ENCODE measurements at regions not wholly inside any gene's neighbourhood (a gene's known extent, or its start where the extent isn't known, plus 50 kb on each side); places are given as distances from the start of the nearest gene placed in this dataset.

DNA sequence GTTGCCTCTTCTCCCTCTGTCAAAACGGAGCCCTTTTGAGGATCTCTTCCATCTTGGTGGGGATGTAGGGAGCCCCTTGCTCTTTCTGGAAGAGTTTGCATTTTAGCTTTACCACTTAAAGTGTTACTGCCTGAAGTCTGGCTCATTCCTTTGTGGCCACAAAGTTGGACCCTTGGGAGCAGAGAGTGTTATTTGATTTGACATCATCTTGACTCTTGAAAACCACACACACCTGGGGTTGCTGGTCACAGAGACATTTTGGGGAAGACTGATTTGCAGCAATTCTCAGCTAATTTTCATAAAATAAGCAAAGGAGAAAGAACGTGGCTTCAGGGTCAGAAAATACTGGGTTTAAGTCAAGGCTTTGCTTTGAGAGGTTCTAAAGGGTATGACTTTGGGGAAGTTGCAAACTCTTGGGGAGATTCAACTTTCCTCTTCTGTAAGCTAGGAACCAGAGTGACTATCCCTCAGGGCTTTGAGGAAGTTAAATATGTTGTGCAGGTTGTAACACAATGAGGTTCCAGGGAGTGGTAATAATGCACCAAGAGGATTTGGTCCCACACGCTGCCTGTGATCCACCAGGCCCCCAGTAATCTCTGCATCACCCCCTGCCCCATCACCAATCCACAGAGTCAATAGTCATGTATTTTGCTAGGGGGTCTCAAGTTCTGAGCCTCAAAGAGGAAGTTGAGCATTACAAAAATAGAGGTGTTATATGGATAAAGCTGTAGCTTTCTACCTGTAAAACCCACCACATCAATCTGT, 141.6 kb upstream of the SLC24A3 start:
- Histone ChIP-seq H3K9ac (no peak overlapping the region), H3K9me3 (ENCODE audit: low read depth) (no peaks in the 10 kb centered on the region), H4K20me1 (ENCODE audit: low read depth) (no peaks in the 10 kb centered on the region), H3K36me3 (no peaks in the 10 kb centered on the region), H3K4me2 (no peak overlapping the region), H3K27ac (no peak overlapping the region), H3K4me1 (peaks cover 4% of the 10 kb centered on the region), H3F3A (ENCODE audit: low read depth) (no peaks in the 10 kb centered on the region), H3K27me3 (no peaks in the 10 kb centered on the region), H2AFZ (replicated peaks) (no peak overlapping the region), H3K4me3 (no peak overlapping the region), H3K79me2 (ENCODE audit: low read depth) (no peaks in the 10 kb centered on the region)
- Mint-ChIP-seq H3K36me3 (no peaks in the 10 kb centered on the region), H3K4me3 (no peak overlapping the region), H3K4me1 (peaks cover 14% of the 10 kb centered on the region), H3K27me3 (ENCODE audit: insufficient read depth, low read depth) (peaks cover 11% of the 10 kb centered on the region), H3K27ac (no peak overlapping the region), H3K9me3 (peaks cover 15% of the 10 kb centered on the region)
- TF ChIP-seq, protein P1, sequence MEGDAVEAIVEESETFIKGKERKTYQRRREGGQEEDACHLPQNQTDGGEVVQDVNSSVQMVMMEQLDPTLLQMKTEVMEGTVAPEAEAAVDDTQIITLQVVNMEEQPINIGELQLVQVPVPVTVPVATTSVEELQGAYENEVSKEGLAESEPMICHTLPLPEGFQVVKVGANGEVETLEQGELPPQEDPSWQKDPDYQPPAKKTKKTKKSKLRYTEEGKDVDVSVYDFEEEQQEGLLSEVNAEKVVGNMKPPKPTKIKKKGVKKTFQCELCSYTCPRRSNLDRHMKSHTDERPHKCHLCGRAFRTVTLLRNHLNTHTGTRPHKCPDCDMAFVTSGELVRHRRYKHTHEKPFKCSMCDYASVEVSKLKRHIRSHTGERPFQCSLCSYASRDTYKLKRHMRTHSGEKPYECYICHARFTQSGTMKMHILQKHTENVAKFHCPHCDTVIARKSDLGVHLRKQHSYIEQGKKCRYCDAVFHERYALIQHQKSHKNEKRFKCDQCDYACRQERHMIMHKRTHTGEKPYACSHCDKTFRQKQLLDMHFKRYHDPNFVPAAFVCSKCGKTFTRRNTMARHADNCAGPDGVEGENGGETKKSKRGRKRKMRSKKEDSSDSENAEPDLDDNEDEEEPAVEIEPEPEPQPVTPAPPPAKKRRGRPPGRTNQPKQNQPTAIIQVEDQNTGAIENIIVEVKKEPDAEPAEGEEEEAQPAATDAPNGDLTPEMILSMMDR (IDR thresholded peaks at IDR 0.05), result no peak
- TF ChIP-seq EZH2phosphoT487 (IDR thresholded peaks at IDR 0.05) (no peak), EZH2 (IDR thresholded peaks at IDR 0.05) (no peak)
- DNase-seq (ENCODE audit: low spot score), result no peak

DNA sequence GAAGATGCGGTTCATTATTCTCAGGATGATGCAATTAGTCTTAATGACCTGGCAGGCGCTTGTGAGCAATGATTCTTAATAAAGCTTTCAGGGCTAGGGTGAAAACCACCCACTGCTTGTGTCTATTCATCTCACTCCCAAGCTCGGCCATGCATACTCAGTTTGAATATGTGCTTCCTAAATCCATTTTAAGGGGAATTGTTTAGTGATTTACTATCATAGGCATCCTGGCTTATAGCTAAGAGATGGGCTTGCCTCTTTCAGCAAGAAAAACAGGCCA, 141.1 kb upstream of the SLC24A3 start:
- Histone ChIP-seq H3K27ac (no peak overlapping the region), H2AFZ (replicated peaks) (no peak overlapping the region), H3F3A (ENCODE audit: low read depth) (no peaks in the 10 kb centered on the region), H3K9ac (no peak overlapping the region), H3K36me3 (no peaks in the 10 kb centered on the region), H3K9me3 (ENCODE audit: low read depth) (no peaks in the 10 kb centered on the region), H3K4me2 (no peak overlapping the region), H3K79me2 (ENCODE audit: low read depth) (no peaks in the 10 kb centered on the region), H3K27me3 (no peaks in the 10 kb centered on the region), H3K4me1 (peaks cover 4% of the 10 kb centered on the region), H4K20me1 (ENCODE audit: low read depth) (no peaks in the 10 kb centered on the region), H3K4me3 (no peak overlapping the region)
- peak; percentile 31 for DNase-seq (ENCODE audit: low spot score)
- H3K27me3 Mint-ChIP-seq (ENCODE audit: insufficient read depth, low read depth), result peaks cover 11% of the 10 kb centered on the region
- H3K9me3 Mint-ChIP-seq, result peaks cover 13% of the 10 kb centered on the region
- TF ChIP-seq EZH2 (IDR thresholded peaks at IDR 0.05) (no peak), EZH2phosphoT487 (IDR thresholded peaks at IDR 0.05) (no peak)
- TF ChIP-seq, protein P1 (IDR thresholded peaks at IDR 0.05), result no peak
- H3K4me1 Mint-ChIP-seq, result peaks cover 14% of the 10 kb centered on the region
- H3K27ac Mint-ChIP-seq, result no peak overlapping the region
- no peaks in the 10 kb centered on the region for H3K36me3 Mint-ChIP-seq
- H3K4me3 Mint-ChIP-seq, result no peak overlapping the region

DNA sequence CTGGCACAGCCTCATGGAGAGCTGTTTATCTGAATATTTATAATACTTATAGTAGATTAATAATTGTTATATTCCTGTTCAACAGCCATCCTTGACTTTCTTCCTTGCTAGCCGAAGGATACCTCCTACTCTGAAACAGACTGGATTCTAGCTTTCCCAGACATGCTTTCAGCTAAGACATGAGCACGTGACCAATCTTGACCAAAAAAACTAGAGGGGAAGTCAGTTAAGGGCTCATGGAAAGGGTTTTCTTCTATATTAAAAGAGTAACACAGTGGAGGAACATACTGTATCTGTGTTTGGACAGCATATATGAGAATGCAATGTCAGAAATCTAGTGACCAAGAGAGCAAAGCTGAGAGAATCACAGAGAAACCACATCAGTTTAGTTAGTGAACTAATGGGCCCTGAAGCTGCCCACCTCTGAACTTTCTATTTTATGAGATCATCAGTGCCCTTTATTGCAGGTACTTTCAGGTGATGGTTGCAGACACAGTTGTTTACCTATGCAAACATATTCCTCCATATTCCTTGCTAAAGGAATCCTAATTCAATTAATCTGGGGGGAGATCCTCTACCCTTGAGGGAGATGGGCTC, 140.4 kb upstream of the SLC24A3 start:
- Histone ChIP-seq H3K9ac (no peak overlapping the region), H3K4me2 (no peak overlapping the region), H3K9me3 (ENCODE audit: low read depth) (no peaks in the 10 kb centered on the region), H3K79me2 (ENCODE audit: low read depth) (no peaks in the 10 kb centered on the region), H3K27me3 (no peaks in the 10 kb centered on the region), H3K4me1 (peaks cover 4% of the 10 kb centered on the region), H3K36me3 (no peaks in the 10 kb centered on the region), H3K27ac (no peak overlapping the region), H3K4me3 (no peak overlapping the region), H2AFZ (replicated peaks) (no peak overlapping the region), H4K20me1 (ENCODE audit: low read depth) (no peaks in the 10 kb centered on the region), H3F3A (ENCODE audit: low read depth) (no peaks in the 10 kb centered on the region)
- H3K27me3 Mint-ChIP-seq (ENCODE audit: insufficient read depth, low read depth), result peaks cover 11% of the 10 kb centered on the region
- DNase-seq (ENCODE audit: low spot score), result no peak
- no peak overlapping the region for H3K27ac Mint-ChIP-seq
- peaks cover 9% of the 10 kb centered on the region for H3K9me3 Mint-ChIP-seq
- H3K4me1 Mint-ChIP-seq, result peaks cover 14% of the 10 kb centered on the region
- no peak overlapping the region for H3K4me3 Mint-ChIP-seq
- H3K36me3 Mint-ChIP-seq, result no peaks in the 10 kb centered on the region
- TF ChIP-seq EZH2phosphoT487 (IDR thresholded peaks at IDR 0.05) (no peak), EZH2 (IDR thresholded peaks at IDR 0.05) (no peak)
- TF ChIP-seq, protein P1 (IDR thresholded peaks at IDR 0.05), result no peak
